GM12872 (cell line): ENCODE measurements at regions not wholly inside any gene's neighbourhood (a gene's known extent, or its start where the extent isn't known, plus 50 kb on each side); places are given as distances from the start of the nearest gene placed in this dataset.

Experiments used
- TF ChIP-seq, protein P1 (sequence below): IDR thresholded peaks from 3 replicates; pipeline ENCODE4 v1.5.1; 2011; ENCODE audit warnings: low read depth, mild to moderate bottlenecking, low read length, moderate library complexity; ENCODE audit not compliant: insufficient read depth

DNA sequence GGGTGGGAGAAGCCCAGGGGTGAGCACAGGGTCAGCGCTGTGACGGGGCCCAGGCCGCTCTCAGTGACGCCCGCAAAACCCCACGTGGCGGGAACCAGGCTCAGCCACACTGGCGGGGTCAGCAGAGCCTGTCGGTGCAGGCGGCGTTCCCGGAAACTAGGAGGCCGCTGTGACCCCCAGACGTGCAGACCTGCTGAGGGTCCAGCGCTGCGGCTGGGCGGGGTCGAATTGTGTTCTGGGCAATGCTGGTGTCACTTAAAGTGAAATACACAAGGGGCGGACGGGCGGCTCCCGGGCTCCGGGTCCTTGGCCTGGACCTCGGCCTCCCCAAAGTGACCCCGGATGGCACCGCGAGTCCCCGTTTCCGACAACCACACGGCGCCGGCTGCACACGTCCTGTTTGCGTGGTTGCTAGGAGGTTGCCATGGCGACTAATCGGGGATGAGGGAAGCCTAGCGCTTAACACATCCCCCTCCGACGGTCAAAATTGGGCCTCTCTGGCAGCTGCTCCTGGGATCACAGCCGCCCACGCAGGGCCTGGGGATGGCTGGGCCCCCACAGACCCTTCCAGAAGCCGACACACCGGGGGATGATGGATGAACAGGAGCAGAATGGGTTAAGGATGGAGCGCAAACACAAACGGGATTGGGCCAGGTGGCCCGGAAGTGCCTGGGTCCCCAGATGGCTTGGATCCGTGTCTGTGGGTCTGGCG, 81.7 kb upstream of the PRR5 start:
- TF ChIP-seq, protein P1, sequence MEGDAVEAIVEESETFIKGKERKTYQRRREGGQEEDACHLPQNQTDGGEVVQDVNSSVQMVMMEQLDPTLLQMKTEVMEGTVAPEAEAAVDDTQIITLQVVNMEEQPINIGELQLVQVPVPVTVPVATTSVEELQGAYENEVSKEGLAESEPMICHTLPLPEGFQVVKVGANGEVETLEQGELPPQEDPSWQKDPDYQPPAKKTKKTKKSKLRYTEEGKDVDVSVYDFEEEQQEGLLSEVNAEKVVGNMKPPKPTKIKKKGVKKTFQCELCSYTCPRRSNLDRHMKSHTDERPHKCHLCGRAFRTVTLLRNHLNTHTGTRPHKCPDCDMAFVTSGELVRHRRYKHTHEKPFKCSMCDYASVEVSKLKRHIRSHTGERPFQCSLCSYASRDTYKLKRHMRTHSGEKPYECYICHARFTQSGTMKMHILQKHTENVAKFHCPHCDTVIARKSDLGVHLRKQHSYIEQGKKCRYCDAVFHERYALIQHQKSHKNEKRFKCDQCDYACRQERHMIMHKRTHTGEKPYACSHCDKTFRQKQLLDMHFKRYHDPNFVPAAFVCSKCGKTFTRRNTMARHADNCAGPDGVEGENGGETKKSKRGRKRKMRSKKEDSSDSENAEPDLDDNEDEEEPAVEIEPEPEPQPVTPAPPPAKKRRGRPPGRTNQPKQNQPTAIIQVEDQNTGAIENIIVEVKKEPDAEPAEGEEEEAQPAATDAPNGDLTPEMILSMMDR: no peak

DNA sequence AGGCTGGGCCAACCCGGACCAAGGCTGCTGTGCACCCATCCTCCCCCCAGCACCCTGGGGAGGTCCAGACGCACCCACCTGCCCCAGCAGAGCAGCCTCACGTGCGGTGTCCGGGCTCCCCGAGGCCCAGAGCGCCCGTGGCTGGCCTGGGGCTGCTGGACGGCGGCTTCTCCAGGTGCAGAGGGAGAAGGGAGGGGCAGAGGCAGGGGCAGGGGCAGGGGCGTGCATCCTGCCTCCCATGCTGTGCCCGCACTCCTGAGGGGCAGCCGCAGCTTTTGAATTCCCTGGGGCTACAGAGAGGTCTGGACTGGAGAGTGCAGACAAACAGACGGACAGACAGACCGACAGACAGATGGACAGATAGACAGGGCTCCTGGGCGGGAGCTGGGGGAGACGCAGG, 83.6 kb upstream of the PRR5 start:
- TF ChIP-seq, protein P1: no peak

DNA sequence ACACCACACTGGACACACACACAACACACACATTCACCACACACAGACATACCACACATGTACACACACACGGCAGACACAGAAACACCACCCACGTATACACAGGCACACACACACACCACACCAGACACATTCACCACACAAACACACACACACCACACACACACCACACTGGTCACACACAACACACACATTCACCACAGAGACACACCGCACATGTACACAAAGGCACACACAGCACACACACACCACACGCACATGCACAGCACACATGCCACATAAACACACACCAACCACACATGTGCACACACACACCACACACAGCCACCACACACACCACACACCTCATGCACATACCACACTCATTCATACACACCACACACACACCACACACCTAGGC, 84.2 kb upstream of the PRR5 start:
- TF ChIP-seq, protein P1: no peak

DNA sequence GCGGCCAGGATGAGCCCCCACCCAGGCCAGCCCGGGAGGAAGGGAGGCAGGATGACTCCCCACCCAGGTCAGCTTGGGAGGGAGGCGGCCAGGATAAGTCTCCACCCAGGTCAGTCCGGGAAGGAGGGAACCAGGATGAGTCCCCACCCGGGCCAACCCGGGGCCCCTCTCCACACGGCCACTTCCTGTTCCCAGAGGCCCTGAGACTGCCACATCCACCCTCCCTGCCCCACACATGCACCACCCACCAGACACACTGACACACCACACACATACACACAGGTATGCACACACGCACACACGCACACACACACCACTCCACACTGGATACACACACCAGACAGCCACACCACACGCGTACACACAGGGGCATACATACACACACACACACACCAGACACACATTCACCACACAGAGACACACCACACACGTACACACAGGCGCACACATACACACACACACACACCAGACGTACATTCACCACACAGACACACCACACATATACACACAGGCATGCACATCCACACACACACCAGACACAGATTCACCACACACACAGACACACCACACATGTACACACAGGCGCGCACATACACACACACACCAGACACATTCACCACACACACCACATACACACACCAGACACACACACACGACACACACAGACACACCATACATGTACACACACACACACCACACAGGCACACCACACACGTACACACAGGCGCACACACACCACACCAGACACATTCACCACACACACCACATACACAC, 84.9 kb upstream of the PRR5 start:
- TF ChIP-seq, protein P1: no peak

DNA sequence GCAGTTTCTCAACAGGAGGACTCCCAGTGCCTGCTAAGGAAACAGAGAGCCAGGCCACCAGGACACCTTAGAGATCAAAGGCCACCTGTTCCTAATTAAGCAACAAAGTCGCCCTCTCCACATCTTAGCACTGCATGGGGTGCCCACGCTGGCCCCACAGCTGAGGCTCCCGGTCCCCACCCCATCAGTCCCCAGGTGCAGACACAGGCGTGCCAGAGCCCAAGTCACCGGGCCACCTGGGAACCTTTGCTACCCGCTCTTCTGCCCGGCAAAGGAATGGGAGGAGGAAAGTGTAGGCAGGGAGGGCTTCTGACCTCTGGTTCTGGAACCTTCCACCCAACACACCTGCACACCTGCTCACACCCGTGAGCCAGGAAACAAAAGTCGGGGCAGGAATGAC, 85.5 kb upstream of the PRR5 start:
- TF ChIP-seq, protein P1: no peak

DNA sequence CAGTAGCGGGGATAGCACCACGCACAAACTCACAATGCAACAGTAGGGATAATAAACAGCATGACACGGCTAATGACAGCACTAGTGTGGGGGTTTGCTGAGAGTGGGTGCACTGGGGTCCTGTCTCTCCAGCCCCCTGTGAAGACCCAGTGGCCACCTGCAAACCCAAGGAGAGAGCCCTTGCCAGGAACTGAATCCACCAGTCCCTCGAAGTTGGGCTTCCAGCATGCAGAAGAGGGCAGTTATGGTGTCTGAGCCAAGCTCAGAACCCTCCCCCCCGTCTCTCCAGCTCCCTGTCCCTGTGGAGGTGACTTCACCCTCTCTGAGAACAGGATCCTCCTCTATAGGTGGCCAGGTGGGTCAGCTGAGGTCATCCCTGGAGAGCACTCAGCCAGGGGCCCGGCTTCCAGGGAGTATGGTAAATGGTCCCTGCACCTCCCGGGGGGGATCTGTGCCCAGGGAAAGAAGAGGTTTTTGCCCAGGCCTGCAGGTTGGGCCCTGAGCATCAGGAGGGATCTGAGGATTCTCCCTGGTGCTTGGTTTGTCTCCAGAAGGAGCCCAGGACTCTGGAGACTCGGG, 86.3 kb upstream of the PRR5 start:
- TF ChIP-seq, protein P1: no peak

DNA sequence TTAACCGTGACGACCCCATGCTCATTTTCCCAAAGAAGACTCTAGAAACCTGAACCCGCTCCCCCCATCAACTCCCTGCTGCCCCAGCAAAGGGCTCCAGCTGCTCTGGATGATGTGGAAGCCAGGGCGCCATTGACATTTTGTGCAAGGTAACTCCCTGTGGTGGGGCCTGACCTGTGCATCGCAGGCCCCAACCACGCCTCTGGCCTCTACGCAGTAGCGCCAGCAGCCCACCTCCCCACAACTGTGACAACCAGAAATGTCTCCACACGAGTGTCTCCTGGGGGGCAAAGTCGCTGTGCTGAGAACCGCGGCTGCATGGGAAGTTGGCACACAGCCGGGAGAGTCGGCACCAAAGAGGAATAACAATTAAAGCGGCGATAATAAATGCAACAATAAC, 86.9 kb upstream of the PRR5 start:
- TF ChIP-seq, protein P1: no peak
